ENCODE measurements at regions not wholly inside any gene's neighbourhood (a gene's known extent, or its start where the extent isn't known, plus 50 kb on each side); places are given as distances from the start of the nearest gene placed in this dataset.

GRCh38 chr6:149231778-149232177 lies 85.7 kb upstream of the TAB2 start:
- Histone ChIP-seq H3F3A (ENCODE audit: low read depth) (no peaks in the 10 kb centered on the region), H3K36me3 (ENCODE audit: insufficient read depth, low read length) (no peaks in the 10 kb centered on the region), H4K20me1 (ENCODE audit: insufficient read depth, low read length, poor library complexity, severe bottlenecking) (no peaks in the 10 kb centered on the region), H3K9me2 (replicated peaks; ENCODE audit: low read depth, low read length) (no peaks in the 10 kb centered on the region), H3K79me2 (ENCODE audit: insufficient read depth, low read length) (no peaks in the 10 kb centered on the region), H3K4me3 (ENCODE audit: low read length, poor library complexity, severe bottlenecking) (no peak overlapping the region), H3K27me3 (ENCODE audit: insufficient read depth, low read length, poor library complexity, severe bottlenecking) (no peaks in the 10 kb centered on the region), H3K4me2 (ENCODE audit: low read depth, low read length, poor library complexity, severe bottlenecking) (no peak overlapping the region), H3K9ac (ENCODE audit: low read depth, low read length, poor library complexity, severe bottlenecking) (no peak overlapping the region), H2AFZ (ENCODE audit: low read length) (peak overlapping the region; percentile 43; the same call in 1 of the 2 replicates), H3K4me1 (ENCODE audit: insufficient read depth, low read length, poor library complexity, severe bottlenecking) (peaks cover 23% of the 10 kb centered on the region), H3K9me3 (ENCODE audit: insufficient read depth, low read depth, low read length) (no peaks in the 10 kb centered on the region)
- TF ChIP-seq EZH2phosphoT487 (IDR thresholded peaks at IDR 0.05; ENCODE audit: borderline replicate concordance), result no peak
- no peak for TF ChIP-seq CTCF (conservative IDR thresholded peaks at IDR 0.05; ENCODE audit: low read length)

GRCh38 chr6:149233056-149233715 lies 84.3 kb upstream of the TAB2 start:
- no peak overlapping the region for H3K9ac ChIP-seq (ENCODE audit: low read depth, low read length, poor library complexity, severe bottlenecking)
- no peaks in the 10 kb centered on the region for H3K79me2 ChIP-seq (ENCODE audit: insufficient read depth, low read length)
- H3K36me3 ChIP-seq (ENCODE audit: insufficient read depth, low read length), result no peaks in the 10 kb centered on the region
- no peak overlapping the region for H3K4me3 ChIP-seq (ENCODE audit: low read length, poor library complexity, severe bottlenecking)
- H4K20me1 ChIP-seq (ENCODE audit: insufficient read depth, low read length, poor library complexity, severe bottlenecking), result no peaks in the 10 kb centered on the region
- H3K9me3 ChIP-seq (ENCODE audit: insufficient read depth, low read depth, low read length), result no peaks in the 10 kb centered on the region
- H2AFZ ChIP-seq (ENCODE audit: low read length), result peak overlapping the region; percentile 50; the same call in 1 of the 2 replicates
- TF ChIP-seq CTCF (conservative IDR thresholded peaks at IDR 0.05; ENCODE audit: low read length), result no peak
- TF ChIP-seq EZH2phosphoT487 (IDR thresholded peaks at IDR 0.05; ENCODE audit: borderline replicate concordance), result no peak
- H3K4me2 ChIP-seq (ENCODE audit: low read depth, low read length, poor library complexity, severe bottlenecking), result peak overlapping the region; percentile 41
- H3K9me2 ChIP-seq (replicated peaks; ENCODE audit: low read depth, low read length), result no peaks in the 10 kb centered on the region
- H3F3A ChIP-seq (ENCODE audit: low read depth), result no peaks in the 10 kb centered on the region
- H3K27me3 ChIP-seq (ENCODE audit: insufficient read depth, low read length, poor library complexity, severe bottlenecking), result no peaks in the 10 kb centered on the region
- H3K4me1 ChIP-seq (ENCODE audit: insufficient read depth, low read length, poor library complexity, severe bottlenecking), result peaks cover 23% of the 10 kb centered on the region

GRCh38 chr6:149234051-149234962 lies 83.2 kb upstream of the TAB2 start:
- no peak overlapping the region for H3K9ac ChIP-seq (ENCODE audit: low read depth, low read length, poor library complexity, severe bottlenecking)
- no peak overlapping the region; the same call in 1 of the 2 replicates for H2AFZ ChIP-seq (ENCODE audit: low read length)
- no peaks in the 10 kb centered on the region for H3K27me3 ChIP-seq (ENCODE audit: insufficient read depth, low read length, poor library complexity, severe bottlenecking)
- H3K9me3 ChIP-seq (ENCODE audit: insufficient read depth, low read depth, low read length), result no peaks in the 10 kb centered on the region
- no peak for TF ChIP-seq EZH2phosphoT487 (IDR thresholded peaks at IDR 0.05; ENCODE audit: borderline replicate concordance)
- peak; percentile 20 for TF ChIP-seq CTCF (conservative IDR thresholded peaks at IDR 0.05; ENCODE audit: low read length)
- no peaks in the 10 kb centered on the region for H3K36me3 ChIP-seq (ENCODE audit: insufficient read depth, low read length)
- H3K9me2 ChIP-seq (replicated peaks; ENCODE audit: low read depth, low read length), result no peaks in the 10 kb centered on the region
- no peaks in the 10 kb centered on the region for H3F3A ChIP-seq (ENCODE audit: low read depth)
- H3K4me1 ChIP-seq (ENCODE audit: insufficient read depth, low read length, poor library complexity, severe bottlenecking), result peaks cover 23% of the 10 kb centered on the region
- no peaks in the 10 kb centered on the region for H3K79me2 ChIP-seq (ENCODE audit: insufficient read depth, low read length)
- no peaks in the 10 kb centered on the region for H4K20me1 ChIP-seq (ENCODE audit: insufficient read depth, low read length, poor library complexity, severe bottlenecking)
- peak overlapping the region; percentile 41 for H3K4me2 ChIP-seq (ENCODE audit: low read depth, low read length, poor library complexity, severe bottlenecking)
- H3K4me3 ChIP-seq (ENCODE audit: low read length, poor library complexity, severe bottlenecking), result no peak overlapping the region
